Tibial nerve (tissue), 4 donors: ENCODE measurements at regions not wholly inside any gene's neighbourhood (a gene's known extent, or its start where the extent isn't known, plus 50 kb on each side); places are given as distances from the start of the nearest gene placed in this dataset.
"Not testable (repeated sequence)": the region's sequence is repeated elsewhere in the genome, so short reads cannot be mapped to it uniquely, and the experiment has no call there.

ENCODE experiments used
- DNase-seq, 2 donors: peaks; one replicate each; pipeline ENCODE4 v3.0.0-alpha.2; 2019; ENCODE audit warnings: low spot score in 2 of 2
- H3K27ac ChIP-seq, 4 donors: fragments of 200-600 bp; sonication (generic) in 3 of 4; one replicate each; pipeline ENCODE4 v1.5.1; 2017 to 2019; ENCODE audit warnings: mild to moderate bottlenecking in 1 of 4
- H3K27me3 ChIP-seq, 2 donors: fragments of 200-600 bp; sonication (generic) in 1 of 2; one replicate each; pipeline versions ENCODE4 v1.5.1 to v1.6.0; 2017 to 2019
- H3K36me3 ChIP-seq, 3 donors: fragments of 200-600 bp; sonication (generic); one replicate each; pipeline ENCODE4 v1.5.1; 2018 to 2019
- H3K4me1 ChIP-seq, 4 donors: fragments of 200-600 bp; sonication (generic) in 3 of 4; one replicate each; pipeline ENCODE4 v1.5.1; 2017 to 2019
- H3K4me3 ChIP-seq, 4 donors: fragments of 200-600 bp; sonication (generic) in 3 of 4; one replicate each; pipeline ENCODE4 v1.5.1; 2017 to 2019; ENCODE audit warnings: mild to moderate bottlenecking in 1 of 4, moderate library complexity in 1 of 4
- H3K9me3 ChIP-seq, 4 donors: fragments of 200-600 bp; sonication (generic) in 3 of 4; one replicate each; pipeline ENCODE4 v1.5.1; 2017 to 2019
- EP300 ChIP-seq, 2 donors: sonication (generic); formaldehyde crosslinking; IDR thresholded peaks; one replicate each; pipeline ENCODE4 v1.6.1; 2017; ENCODE audit warnings: antibody characterized with exemption in 2 of 2, mild to moderate bottlenecking in 1 of 2
- POLR2A ChIP-seq, 2 donors: fragments of 450-650 bp; IDR thresholded peaks; one replicate each; pipeline ENCODE4 v1.6.1; 2017; ENCODE audit warnings: antibody characterized with exemption in 2 of 2, mild to moderate bottlenecking in 2 of 2, moderate library complexity in 2 of 2
- WGBS, 2 donors: methylation state at CpG; one replicate each; pipeline ENCODE4 v1.1.5; 2018; 5-methylcytosine and 5-hydroxymethylcytosine counted together
- TF ChIP-seq, protein P1 (sequence below), 5 experiments: fragments of 200-600 bp in 3 of 5; fragments of 450-650 bp in 2 of 5; sonication (generic) in 3 of 5; IDR thresholded peaks; one replicate each; pipeline ENCODE4 v1.5.1; 2016 to 2019; ENCODE audit warnings: antibody characterized with exemption in 5 of 5, mild to moderate bottlenecking in 3 of 5, moderate library complexity in 2 of 5

DNA sequence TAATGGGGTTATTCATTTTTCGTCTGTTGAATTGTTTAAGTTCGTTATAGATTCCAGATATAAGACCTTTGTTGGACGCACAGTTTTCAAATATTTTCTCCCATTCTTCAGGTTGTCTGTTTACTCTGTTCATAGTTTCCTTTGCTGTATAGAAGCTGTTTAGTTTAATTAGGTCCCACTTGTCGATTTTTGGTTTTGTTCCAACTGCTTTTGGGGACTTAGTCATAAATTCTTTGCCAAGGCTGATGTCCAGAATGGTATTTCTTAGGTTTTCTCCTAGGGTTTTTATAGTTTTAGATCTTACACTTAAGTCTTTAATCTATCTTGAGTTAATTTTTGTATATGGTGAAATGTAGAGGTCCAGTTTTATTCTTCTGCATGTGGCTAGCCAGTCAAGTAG, 58.9 kb upstream of the ZNF280D start:
- 91 to 93% methylated on average over 4 of the region's 4 CpGs for WGBS, 2 donors
- Histone ChIP-seq H3K4me3 (no peak overlapping the region), H3K36me3 (no peaks in the 10 kb centered on the region), H3K4me1 (no peaks in the 10 kb centered on the region), H3K27me3 (no peaks in the 10 kb centered on the region), H3K9me3 (peaks cover 0 to 20% (median 4%) of the 10 kb centered on the region in 4 donors), H3K27ac (no peak overlapping the region)
- TF ChIP-seq EP300 (IDR thresholded peaks at IDR 0.05) (no peak), POLR2A (IDR thresholded peaks at IDR 0.05) (no peak)
- TF ChIP-seq, protein P1, sequence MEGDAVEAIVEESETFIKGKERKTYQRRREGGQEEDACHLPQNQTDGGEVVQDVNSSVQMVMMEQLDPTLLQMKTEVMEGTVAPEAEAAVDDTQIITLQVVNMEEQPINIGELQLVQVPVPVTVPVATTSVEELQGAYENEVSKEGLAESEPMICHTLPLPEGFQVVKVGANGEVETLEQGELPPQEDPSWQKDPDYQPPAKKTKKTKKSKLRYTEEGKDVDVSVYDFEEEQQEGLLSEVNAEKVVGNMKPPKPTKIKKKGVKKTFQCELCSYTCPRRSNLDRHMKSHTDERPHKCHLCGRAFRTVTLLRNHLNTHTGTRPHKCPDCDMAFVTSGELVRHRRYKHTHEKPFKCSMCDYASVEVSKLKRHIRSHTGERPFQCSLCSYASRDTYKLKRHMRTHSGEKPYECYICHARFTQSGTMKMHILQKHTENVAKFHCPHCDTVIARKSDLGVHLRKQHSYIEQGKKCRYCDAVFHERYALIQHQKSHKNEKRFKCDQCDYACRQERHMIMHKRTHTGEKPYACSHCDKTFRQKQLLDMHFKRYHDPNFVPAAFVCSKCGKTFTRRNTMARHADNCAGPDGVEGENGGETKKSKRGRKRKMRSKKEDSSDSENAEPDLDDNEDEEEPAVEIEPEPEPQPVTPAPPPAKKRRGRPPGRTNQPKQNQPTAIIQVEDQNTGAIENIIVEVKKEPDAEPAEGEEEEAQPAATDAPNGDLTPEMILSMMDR (IDR thresholded peaks at IDR 0.05) = no peak
- no peak for DNase-seq

DNA sequence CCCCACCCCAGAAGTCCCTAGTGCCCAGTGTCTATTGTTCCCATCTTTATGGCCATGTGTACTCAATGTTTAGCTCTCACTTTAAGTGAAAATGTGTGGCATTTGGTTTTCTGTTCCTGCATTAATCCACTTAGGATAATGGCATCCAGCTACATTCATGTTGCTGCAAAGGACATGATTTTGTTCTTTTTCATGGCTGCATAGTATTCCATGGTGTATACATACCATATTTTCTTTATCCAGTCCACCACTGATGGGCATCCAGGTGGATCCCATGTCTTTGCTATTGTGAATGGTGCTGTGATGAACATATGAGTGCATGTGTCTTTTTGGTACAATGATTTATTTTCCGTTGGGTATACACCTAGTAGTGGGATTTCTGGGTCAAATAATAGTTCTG, 58.2 kb upstream of the ZNF280D start:
- 96 to 100% methylated on average over 1 of the region's 1 CpG for WGBS, 2 donors
- peaks cover 0 to 20% (median 4%) of the 10 kb centered on the region in 4 donors for H3K9me3 ChIP-seq
- DNase-seq, H3K36me3 ChIP-seq, H3K4me1 ChIP-seq, H3K27ac ChIP-seq, H3K4me3 ChIP-seq, H3K27me3 ChIP-seq: not testable (repeated sequence)

DNA sequence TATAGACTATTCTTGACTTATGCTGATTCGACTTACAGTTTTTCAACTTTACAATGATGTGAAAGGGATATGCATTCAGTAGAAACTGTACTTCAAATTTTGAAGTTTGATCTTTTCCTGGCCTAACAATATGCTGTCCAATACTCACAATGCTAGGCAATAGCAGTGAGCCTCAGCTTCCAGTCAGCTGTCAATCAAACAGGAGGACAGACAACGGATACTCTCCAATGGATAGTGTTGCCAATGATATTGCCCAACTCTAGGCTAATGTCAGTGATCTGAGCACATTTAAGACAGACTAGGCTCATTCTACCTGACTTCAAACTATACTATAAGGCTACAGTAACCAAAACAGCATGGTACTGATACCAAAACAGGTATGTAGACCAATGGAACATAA, 55.0 kb upstream of the ZNF280D start:
- 94 to 100% methylated on average over 2 of the region's 2 CpGs for WGBS, 2 donors
- no peaks in the 10 kb centered on the region for H3K27me3 ChIP-seq
- no peak for DNase-seq
- H3K4me3 ChIP-seq = no peak overlapping the region
- TF ChIP-seq, protein P1 (IDR thresholded peaks at IDR 0.05) = no peak
- TF ChIP-seq EP300 (IDR thresholded peaks at IDR 0.05) (no peak), POLR2A (IDR thresholded peaks at IDR 0.05) (no peak)
- H3K36me3 ChIP-seq = no peaks in the 10 kb centered on the region
- peaks cover 0 to 18% (median 4%) of the 10 kb centered on the region in 4 donors for H3K9me3 ChIP-seq
- H3K4me1 ChIP-seq = no peaks in the 10 kb centered on the region
- H3K27ac ChIP-seq = no peak overlapping the region

DNA sequence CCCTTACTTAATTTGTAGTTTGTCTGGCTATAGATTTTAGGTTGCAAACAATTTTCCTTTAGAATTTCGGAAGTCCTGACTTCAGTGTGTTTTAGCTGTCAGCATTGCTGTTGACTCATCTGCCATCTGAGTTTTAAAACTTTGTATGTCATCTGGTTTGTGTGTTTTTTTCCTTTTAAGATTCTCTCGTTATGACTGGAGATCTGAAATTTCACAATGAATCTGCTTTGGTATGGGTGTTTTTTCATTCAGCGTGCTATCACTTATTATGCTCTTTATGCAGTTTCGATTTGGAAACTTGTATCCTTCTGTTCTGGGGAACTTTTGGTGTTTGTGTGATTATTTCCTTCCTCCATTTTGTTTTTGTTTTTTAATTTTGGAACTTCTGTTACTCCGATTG, 53.7 kb upstream of the ZNF280D start:
- Histone ChIP-seq H3K4me1 (no peaks in the 10 kb centered on the region), H3K27me3 (no peaks in the 10 kb centered on the region), H3K9me3 (peaks cover 0 to 9% (median 2%) of the 10 kb centered on the region in 4 donors), H3K4me3 (no peak overlapping the region), H3K27ac (no peak overlapping the region), H3K36me3 (no peaks in the 10 kb centered on the region)
- WGBS, 2 donors = 79 to 93% methylated on average over 5 of the region's 5 CpGs
- no peak for DNase-seq
- TF ChIP-seq, protein P1 (IDR thresholded peaks at IDR 0.05) = no peak
- TF ChIP-seq EP300 (IDR thresholded peaks at IDR 0.05) (no peak), POLR2A (IDR thresholded peaks at IDR 0.05) (no peak)

DNA sequence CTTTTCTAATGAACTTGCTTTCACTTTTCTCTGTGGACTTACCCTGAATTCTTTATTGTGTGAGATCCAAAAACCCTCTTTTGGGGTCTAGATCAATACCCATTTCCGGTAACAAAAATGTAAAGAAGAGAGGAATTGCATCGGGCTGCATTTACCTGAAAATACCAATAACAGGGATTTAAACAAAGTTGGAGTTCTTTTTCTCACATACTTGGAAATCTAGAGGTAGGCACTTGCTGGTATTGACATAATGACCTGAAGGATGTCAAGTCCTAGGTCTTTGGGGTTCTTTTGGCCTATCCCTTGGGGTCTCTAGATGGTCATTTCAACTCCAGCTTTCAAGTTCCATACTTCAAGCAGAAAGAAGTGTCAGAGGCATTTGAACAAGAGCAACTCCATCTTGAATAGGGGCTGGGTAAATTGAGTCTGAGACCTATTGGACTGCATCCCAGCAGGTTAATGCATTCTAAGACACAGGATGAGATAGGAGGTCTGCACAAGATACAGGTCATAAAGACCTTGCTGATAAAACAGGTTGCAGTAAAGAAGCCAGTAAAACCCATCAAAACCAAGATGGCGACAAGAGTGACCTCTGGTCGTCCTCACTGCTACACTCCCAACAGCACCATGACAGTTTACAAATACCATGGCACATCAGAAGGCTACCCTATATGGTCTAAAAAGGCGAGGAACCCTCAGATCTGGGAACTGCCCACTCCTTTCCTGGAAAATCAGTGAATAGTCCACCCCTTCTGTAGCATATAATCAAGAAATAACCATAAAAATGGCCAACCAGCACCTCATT, 50.8 kb upstream of the ZNF280D start:
- Histone ChIP-seq H3K4me3 (no peak overlapping the region), H3K4me1 (no peaks in the 10 kb centered on the region), H3K27ac (no peak overlapping the region), H3K9me3 (peaks cover 0 to 5% (median 2%) of the 10 kb centered on the region in 4 donors), H3K27me3 (no peaks in the 10 kb centered on the region), H3K36me3 (no peaks in the 10 kb centered on the region)
- WGBS, 2 donors = 90 to 98% methylated on average over 5 of the region's 5 CpGs
- DNase-seq = no peak
- TF ChIP-seq, protein P1 (IDR thresholded peaks at IDR 0.05) = no peak
- TF ChIP-seq EP300 (IDR thresholded peaks at IDR 0.05) (no peak), POLR2A (IDR thresholded peaks at IDR 0.05) (no peak)
